Thyroid gland (tissue), 4 donors: ENCODE measurements at regions not wholly inside any gene's neighbourhood (a gene's known extent, or its start where the extent isn't known, plus 50 kb on each side); places are given as distances from the start of the nearest gene placed in this dataset.

ENCODE experiments used
- CTCF ChIP-seq, 6 experiments: fragments of 200-600 bp in 3 of 6; fragments of 450-650 bp in 3 of 6; sonication (generic) in 3 of 6; IDR thresholded peaks; one replicate each; pipeline ENCODE4 v1.5.1; 2016 to 2019; ENCODE audit warnings: antibody characterized with exemption in 6 of 6, mild to moderate bottlenecking in 2 of 6, inconsistent platforms in 1 of 6, moderate library complexity in 1 of 6
- POLR2A ChIP-seq, 2 donors: fragments of 450-650 bp; IDR thresholded peaks; one replicate each; pipeline ENCODE4 v1.6.1; 2017; ENCODE audit warnings: antibody characterized with exemption in 2 of 2, mild to moderate bottlenecking in 2 of 2, moderate library complexity in 1 of 2

- TF ChIP-seq CTCF (IDR thresholded peaks at IDR 0.05) (no peak), POLR2A (IDR thresholded peaks at IDR 0.05) (no peak)
Measured at GRCh38 chr12:41743835-41744234, 400.8 kb downstream of the GXYLT1 start.
